HuH-7.5 (cell line): ENCODE measurements at regions not wholly inside any gene's neighbourhood (a gene's known extent, or its start where the extent isn't known, plus 50 kb on each side); places are given as distances from the start of the nearest gene placed in this dataset.

Experiments used
- DNase-seq: peaks from one replicate; pipeline ENCODE4 v3.0.0; 2011; ENCODE audit warnings: low spot score

GRCh38 chr6:105849746-105850145 lies 236.4 kb upstream of the PRDM1 start:
- DNase-seq = no peak

GRCh38 chr6:105847433-105847832 lies 238.7 kb upstream of the PRDM1 start:
- no peak for DNase-seq

- no peak for DNase-seq
These were observed 241.8 kb upstream of the PRDM1 start for GRCh38 chr6:105844275-105844883.

GRCh38 chr6:105839266-105839665 lies 246.9 kb upstream of the PRDM1 start:
- no peak for DNase-seq

GRCh38 chr6:105838171-105838570 lies 248.0 kb upstream of the PRDM1 start:
- DNase-seq = no peak

GRCh38 chr6:105836889-105837288 lies 249.2 kb upstream of the PRDM1 start:
- no peak for DNase-seq

- no peak for DNase-seq
These were observed 249.8 kb upstream of the PRDM1 start for GRCh38 chr6:105836379-105836778.

- DNase-seq = no peak
These were observed 250.8 kb upstream of the PRDM1 start for GRCh38 chr6:105835373-105835772.

- DNase-seq = no peak
These were observed 251.9 kb upstream of the PRDM1 start for GRCh38 chr6:105833959-105834947.

GRCh38 chr6:105832313-105832761 lies 253.8 kb upstream of the PRDM1 start:
- DNase-seq = no peak

GRCh38 chr6:105831311-105832097 lies 254.6 kb upstream of the PRDM1 start:
- no peak for DNase-seq

- no peak for DNase-seq
These were observed 260.9 kb upstream of the PRDM1 start for GRCh38 chr6:105825210-105825609.

- no peak for DNase-seq
These were observed 261.4 kb upstream of the PRDM1 start for GRCh38 chr6:105824732-105825131.

GRCh38 chr6:105821777-105822176 lies 264.4 kb upstream of the PRDM1 start:
- no peak for DNase-seq

GRCh38 chr6:105821027-105821426 lies 265.1 kb upstream of the PRDM1 start:
- DNase-seq = no peak

- DNase-seq = no peak
These were observed 266.4 kb upstream of the PRDM1 start for GRCh38 chr6:105819745-105820144.

GRCh38 chr6:105818505-105818904 lies 267.6 kb upstream of the PRDM1 start:
- DNase-seq = no peak

GRCh38 chr6:105817961-105818360 lies 268.2 kb upstream of the PRDM1 start:
- no peak for DNase-seq

GRCh38 chr6:105817370-105817769 lies 268.8 kb upstream of the PRDM1 start:
- DNase-seq = no peak

GRCh38 chr6:105816847-105817246 lies 269.3 kb upstream of the PRDM1 start:
- no peak for DNase-seq

- DNase-seq = no peak
These were observed 270.2 kb upstream of the PRDM1 start for GRCh38 chr6:105815661-105816555.
